GM12891 (cell line): ENCODE measurements at regions not wholly inside any gene's neighbourhood (a gene's known extent, or its start where the extent isn't known, plus 50 kb on each side); places are given as distances from the start of the nearest gene placed in this dataset.
"Not testable (repeated sequence)": the region's sequence is repeated elsewhere in the genome, so short reads cannot be mapped to it uniquely, and the experiment has no call there.

Source experiments
- PAX5 ChIP-seq: IDR thresholded peaks from 2 replicates; pipeline ENCODE4 v1.6.1; 2011; ENCODE audit warnings: low read length, moderate library complexity, mild to moderate bottlenecking; ENCODE audit not compliant: insufficient read depth, severe bottlenecking
- POLR2A ChIP-seq: IDR thresholded peaks from 2 replicates; pipeline ENCODE4 v1.6.1; 2011; ENCODE audit warnings: low read depth, low read length, control low read depth
- POLR2AphosphoS5 ChIP-seq: IDR thresholded peaks from 2 replicates; pipeline ENCODE4 v1.6.1; 2011; ENCODE audit warnings: low read depth, low read length, control low read depth
- POU2F2 ChIP-seq: IDR thresholded peaks from 2 replicates; pipeline ENCODE4 v1.6.1; 2011; ENCODE audit warnings: low read depth, mild to moderate bottlenecking, control low read depth, low read length, moderate library complexity
- SPI1 ChIP-seq: IDR thresholded peaks from 2 replicates; pipeline ENCODE4 v1.6.1; 2011; ENCODE audit warnings: low read depth, low read length, control low read depth
- TAF1 ChIP-seq: IDR thresholded peaks from 2 replicates; pipeline ENCODE4 v1.6.1; 2011; ENCODE audit warnings: low read depth, low read length, control low read depth

DNA sequence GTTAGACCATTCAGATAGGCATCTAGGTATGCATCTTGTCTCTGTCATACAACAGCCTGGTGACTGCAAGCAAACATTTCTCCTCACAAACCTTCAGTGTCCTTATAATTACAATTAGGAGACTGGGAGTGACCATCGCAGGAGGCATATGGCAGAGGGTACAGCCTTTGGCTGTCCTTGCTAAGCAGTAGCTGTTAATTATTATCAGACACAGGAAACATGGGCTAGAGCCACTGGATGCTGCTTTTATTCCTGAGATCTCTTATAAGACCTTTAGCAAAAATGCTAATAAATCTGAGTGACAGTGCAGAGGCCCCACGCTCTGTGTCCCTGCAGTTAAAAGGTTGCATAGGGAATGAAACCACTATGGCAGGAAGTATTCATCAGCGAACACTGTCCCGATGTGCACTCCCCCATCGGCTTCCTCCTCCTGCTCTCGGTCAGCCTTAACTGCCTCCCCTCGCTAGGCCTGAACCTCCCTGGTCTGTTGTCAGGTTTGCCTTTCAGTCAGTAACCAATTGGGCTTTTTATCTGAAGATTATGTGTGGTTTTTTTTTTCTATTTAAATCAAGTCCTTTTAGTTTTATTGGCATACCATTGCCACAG lies 92.2 kb downstream of the ARHGAP11B start:
- TF ChIP-seq POLR2A, TAF1, POLR2AphosphoS5, POU2F2, PAX5, SPI1: not testable (repeated sequence)
